Stimulated activated naive CD4-positive, alpha-beta T cell (primary cell): ENCODE measurements at regions not wholly inside any gene's neighbourhood (a gene's known extent, or its start where the extent isn't known, plus 50 kb on each side); places are given as distances from the start of the nearest gene placed in this dataset.

Experiments used
- DNase-seq, 6 experiments: peaks; one replicate each; lab custom pipeline; 2025; lab: John Stamatoyannopoulos, UW

- DNase-seq = no peak
Observed at GRCh38 chr6:164214066-164214465, 799.5 kb downstream of the QKI start.

- DNase-seq = no peak
Observed at GRCh38 chr6:164211254-164211653, 796.7 kb downstream of the QKI start.

DNA sequence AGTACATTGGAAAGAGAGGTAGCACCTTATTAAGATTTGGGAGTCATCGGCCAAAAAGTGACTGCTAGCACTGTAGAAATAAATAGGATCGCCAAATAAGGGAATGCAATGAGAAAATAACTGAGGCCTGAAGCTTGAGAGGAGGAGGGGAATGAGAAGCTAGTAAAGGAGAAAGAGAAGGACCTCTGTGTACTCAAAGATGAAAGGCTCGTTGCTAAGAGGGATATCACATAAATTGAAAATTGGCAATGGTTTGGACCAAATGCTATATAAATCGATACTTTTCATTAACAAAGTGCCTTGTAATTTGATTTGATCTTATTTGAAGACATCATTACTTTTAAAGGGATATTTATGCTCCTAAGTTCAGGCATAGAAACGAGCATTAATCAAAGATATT is 796.3 kb downstream of the QKI start:
- DNase-seq = no peak

DNA sequence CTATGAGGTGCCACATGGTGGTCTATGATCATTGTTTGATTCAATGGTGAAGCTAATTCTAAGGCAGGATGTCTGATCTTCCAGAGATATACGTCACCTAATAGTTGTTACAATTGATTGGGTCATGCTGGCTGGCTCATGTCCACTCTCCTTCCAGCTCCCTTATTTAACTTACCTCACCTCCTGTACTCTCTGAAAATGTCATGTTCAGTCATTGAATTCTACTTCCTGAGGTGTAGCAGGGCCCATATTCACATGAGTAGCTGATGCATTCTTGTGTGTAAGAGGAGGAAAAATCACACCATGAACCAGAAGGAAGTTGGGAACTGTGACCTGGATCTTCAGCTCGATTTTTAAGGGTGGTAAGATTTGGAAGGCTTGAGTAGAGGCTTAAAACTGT is 795.8 kb downstream of the QKI start:
- no peak for DNase-seq

- DNase-seq = no peak
Observed at GRCh38 chr6:164208371-164208770, 793.9 kb downstream of the QKI start.

DNA sequence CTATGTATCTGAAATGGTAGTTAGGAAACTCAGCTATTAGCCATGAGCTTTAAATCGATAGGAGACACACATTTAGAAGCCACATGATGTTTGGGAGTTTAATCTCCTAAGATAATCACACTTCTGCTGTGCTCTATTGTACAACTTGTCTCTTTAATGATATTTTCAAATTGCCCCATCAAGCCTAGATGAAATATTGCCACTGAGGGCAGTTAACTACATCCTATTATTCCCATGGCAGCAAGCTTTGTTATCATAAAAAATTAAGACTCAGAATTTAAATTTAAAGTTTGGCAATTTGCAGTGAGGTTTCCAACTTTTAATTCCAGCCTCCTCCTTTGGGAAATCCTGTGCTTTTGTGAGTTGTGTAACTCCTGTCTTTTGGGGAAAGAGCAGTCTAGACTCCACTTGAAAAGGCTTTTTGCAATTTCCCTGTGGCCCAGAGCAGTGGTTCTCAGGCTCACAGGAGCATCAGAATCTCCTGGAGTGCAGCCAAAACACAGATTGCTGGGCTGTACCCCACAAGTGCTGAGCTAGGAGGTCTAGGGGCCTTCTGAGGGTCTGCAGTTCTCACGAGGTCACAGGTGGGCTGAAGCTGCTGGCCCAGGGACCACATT is 792.4 kb downstream of the QKI start:
- DNase-seq = no peak

DNA sequence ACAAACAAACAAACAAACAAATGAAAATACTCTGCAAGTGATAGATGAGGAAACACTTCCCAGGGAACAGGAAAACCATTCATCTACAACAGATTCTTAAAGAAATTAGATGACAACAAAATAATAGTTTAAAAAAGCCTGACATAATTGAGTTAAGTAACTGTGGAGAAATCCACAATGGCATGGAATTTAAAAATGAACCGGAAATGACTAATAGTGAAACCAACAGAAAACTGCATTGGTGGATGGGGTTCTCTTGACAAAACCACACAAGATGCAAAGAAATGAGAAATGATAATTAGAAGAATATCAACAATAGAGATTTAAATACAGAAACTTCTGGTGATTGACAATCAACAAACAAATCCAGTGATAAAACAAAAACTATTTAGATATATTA is 785.6 kb downstream of the QKI start:
- no peak for DNase-seq

GRCh38 chr6:164195942-164196281 is 781.4 kb downstream of the QKI start:
- no peak for DNase-seq

GRCh38 chr6:164195278-164195941 is 780.9 kb downstream of the QKI start:
- DNase-seq = no peak

DNA sequence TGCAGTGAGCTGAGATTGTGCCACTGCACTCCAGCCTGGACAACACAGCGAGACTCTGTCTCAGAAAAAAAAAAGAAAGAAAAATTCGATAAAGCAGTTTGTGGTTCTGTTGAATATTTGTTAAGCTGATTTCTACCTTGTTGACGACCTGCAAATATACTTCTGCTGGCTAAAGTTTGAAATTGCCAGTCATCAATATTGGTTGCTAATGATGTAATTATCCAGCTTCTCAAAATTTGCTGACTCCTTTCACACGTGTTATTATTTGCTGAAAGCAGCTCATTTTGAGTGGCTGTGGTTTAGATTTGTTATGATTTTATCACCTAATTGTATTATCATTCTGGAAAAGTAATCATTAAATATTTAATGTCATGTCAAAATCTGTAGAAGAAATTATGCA is 774.3 kb downstream of the QKI start:
- no peak for DNase-seq

- DNase-seq = no peak
Observed at GRCh38 chr6:164185471-164185871, 771.0 kb downstream of the QKI start.

DNA sequence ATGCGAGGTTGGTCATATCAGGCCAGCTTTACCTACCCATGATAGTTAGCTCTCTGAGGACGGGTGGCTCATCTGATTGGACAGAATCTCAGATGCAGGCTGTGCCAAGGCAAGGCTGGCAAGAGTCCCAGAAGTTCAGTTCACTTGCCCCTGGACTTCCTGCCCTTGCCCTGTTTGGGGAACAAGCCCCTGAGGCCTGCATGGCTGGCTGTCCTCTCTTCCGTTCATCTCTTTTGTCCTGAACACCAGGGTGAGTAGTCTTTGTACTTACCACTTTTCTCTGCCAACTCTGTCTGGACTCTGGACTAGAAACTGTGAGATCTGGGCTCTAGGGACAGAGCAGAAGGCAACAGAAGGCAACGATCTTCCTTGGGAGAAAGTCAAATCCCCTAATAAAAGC is 769.9 kb downstream of the QKI start:
- no peak for DNase-seq

DNA sequence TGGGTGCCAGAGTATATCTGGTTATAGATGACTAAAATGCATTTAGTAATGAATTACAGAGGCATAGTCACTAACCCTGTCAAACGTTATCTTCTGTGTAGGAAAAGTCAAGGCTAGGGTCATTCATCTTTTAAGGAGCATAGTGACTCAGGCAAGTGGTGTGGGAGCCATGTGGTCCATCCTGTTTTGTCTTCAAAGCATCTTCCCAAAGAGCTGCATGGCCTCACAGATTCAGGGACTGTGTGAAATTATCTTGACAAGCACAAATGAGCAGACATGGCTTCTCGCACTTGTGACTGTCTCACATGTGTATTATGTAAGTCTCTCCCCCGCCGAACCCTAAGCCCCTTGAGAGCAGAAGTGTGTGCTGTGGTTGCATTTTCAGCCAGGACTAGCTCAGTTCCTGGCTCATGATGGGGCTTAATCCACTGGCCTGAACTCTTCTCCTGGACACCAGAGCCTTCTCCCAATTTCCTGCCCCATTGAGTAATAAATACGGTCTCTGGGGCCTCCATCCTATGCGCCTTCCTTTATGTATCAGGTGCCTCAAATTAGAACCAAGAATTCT is 769.1 kb downstream of the QKI start:
- DNase-seq = no peak

DNA sequence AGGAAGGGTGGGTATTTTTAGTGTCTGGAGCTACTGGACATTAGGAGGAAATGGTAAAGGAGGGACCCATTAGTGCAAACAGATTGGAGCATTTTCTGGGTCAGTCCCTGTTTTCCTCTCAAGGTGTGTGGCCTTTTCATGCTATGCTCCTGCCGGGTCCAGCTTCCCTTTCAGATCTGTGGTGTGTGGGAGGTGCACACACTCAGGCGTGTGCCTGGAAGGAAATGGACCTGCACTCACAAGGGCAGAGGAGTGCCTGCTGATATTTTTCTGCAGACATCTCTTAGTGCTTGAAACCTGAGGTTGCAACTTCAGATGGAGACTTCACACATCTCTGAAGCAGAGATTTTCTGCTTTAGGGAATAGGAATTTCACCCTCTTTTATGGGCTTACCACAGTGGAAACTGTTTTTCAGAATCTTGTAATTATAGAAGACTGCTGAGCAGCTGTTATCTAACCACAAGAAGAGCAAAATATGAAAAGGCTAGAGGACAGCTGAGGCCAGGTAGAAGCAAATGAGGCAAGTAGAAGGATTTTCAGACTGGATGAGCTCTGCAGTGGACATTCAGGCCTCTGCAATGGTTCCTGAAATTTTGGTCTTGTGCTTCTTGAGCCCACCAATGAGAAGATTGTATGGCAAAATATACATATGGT is 764.3 kb downstream of the QKI start:
- no peak for DNase-seq

- DNase-seq = no peak
Observed at GRCh38 chr6:164169355-164169754, 754.8 kb downstream of the QKI start.

DNA sequence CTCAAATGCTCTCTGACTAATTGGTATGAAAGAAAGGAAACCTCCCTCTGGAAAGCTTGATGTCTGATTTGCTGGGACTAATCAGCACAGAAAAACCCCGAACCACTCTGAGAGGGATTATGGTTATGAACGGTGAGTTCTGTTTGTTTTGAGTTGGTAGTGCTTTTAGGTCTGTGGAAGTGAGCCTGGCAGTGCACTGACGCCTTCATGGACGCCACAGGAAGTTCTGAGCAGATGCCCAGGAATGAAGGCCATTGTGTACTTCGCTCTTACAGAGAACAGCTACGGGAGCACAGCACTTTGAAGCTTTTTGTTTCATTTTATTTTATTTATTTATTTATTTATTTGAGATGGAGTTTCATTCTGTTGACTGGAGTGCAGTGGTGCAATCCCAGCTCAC is 754.1 kb downstream of the QKI start:
- DNase-seq = no peak

DNA sequence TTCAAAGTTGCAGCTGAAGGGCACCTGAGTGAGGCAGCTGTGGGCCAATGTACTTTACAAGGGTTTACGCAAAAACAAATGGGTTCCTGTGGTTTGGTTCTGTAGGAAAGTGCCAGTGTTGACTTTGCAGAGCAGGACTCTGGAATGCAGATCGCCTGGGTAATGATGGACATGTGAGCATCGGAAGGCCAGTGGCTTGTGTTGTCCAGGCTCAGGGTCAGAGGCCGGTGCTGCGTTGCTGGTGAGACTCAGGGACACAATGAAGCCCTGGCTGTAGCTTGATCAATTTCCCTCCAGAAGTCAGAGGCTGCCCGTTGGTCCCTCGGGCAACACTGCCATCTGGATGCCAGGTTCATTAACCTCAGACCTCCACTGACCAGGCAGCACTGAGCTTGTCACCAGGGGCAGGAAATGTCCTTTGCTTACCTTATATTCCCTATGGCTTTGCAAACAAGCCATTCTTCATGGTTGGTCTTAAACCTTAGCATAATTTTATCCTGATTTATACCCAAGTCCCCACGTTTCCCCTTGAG is 753.4 kb downstream of the QKI start:
- no peak for DNase-seq

DNA sequence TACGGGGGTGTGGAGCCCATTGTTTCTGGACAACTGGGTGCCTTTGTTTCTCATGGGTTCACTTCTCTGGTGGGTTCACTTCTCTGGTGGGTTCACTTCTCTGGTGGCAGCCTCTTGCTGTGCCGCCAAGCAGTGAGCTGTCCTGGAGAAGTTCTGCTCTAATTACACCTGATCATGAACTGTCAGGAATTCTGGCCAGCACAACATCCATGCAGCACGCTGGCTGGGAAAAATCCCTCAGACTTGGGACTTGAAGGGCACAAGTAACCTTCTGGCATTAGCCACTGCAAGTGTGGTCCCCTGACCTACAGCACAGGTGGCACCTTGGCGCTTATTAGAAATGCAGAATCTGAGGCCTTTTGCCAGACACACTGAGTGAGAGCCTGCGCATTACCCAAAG is 752.5 kb downstream of the QKI start:
- no peak for DNase-seq

GRCh38 chr6:164166515-164166914 is 752.0 kb downstream of the QKI start:
- no peak for DNase-seq

GRCh38 chr6:164164876-164165275 is 750.4 kb downstream of the QKI start:
- no peak for DNase-seq

- no peak for DNase-seq
Observed at GRCh38 chr6:164163239-164163638, 748.7 kb downstream of the QKI start.

- no peak for DNase-seq
Observed at GRCh38 chr6:164159061-164159460, 744.5 kb downstream of the QKI start.

DNA sequence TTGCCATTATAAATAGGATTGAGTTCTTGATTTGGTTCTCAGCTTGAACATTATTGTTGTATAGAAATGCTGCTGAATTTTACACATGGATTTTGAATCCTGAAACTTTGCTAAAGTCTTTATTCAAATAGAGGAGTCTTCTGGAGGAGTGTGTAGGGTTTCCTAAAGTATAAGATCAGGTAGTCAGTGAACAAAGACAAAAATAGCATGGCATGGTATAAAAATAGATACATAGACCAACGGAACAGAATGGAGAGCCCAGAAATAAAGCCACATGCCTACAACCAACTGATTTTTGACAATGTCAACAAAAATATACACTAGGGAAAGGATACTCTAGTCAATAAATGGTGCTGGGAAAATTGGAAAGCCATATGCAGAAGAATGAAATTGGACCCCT is 740.1 kb downstream of the QKI start:
- no peak for DNase-seq
